H1 (cell line): ENCODE measurements at regions not wholly inside any gene's neighbourhood (a gene's known extent, or its start where the extent isn't known, plus 50 kb on each side); places are given as distances from the start of the nearest gene placed in this dataset.

Source experiments
- CTCF ChIA-PET: fragments of 300-600 bp; sonication (Branson Sonifier 250); formaldehyde crosslinking; loops from one replicate; lab custom pipeline; 2021; ENCODE audit not compliant: partially characterized antibody; lab: Charles Lee
- POLR2A ChIA-PET: fragments of 300-600 bp; sonication (Branson Sonifier 250); formaldehyde crosslinking; loops from one replicate; lab custom pipeline; 2021; ENCODE audit warnings: inconsistent platforms; ENCODE audit not compliant: partially characterized antibody; lab: Charles Lee
- DNase-seq, 2 experiments: peaks; one replicate each; pipeline versions ENCODE4 v3.0.0 to v3.0.0-alpha.2; 2010 to 2022; ENCODE audit warnings: low spot score in 2 of 2, low read depth in 1 of 2, mixed read lengths in 1 of 2
- FAIRE-seq: peaks from 2 replicates; lab custom pipeline; 2011; peaks lifted over from hg19 to GRCh38; lab: Jason Lieb, UNC
- H2AFZ ChIP-seq: 2 replicates; pipeline ENCODE4 v1.8.1; 2012; ENCODE audit warnings: low read length, inconsistent platforms
- H2AK5ac ChIP-seq: 2 replicates; pipeline ENCODE4 v1.6.1; 2013; ENCODE audit warnings: low read depth, low read length
- H2BK120ac ChIP-seq: replicated peaks from 2 replicates; pipeline ENCODE3; 2013; ENCODE audit warnings: low read depth, low read length, inconsistent platforms
- H2BK12ac ChIP-seq: 2 replicates; pipeline ENCODE4 v1.6.1; 2013; ENCODE audit warnings: low read depth, low read length
- H2BK15ac ChIP-seq: 2 replicates; pipeline ENCODE4 v1.6.1; 2013; ENCODE audit warnings: low read length
- H2BK20ac ChIP-seq: 2 replicates; pipeline ENCODE4 v1.6.1; 2013; ENCODE audit warnings: low read length
- H2BK5ac ChIP-seq: 2 replicates; pipeline ENCODE4 v1.6.1; 2013; ENCODE audit warnings: low read depth, low read length
- H3K14ac ChIP-seq: 2 replicates; pipeline ENCODE4 v1.6.1; 2013; ENCODE audit warnings: inconsistent platforms; ENCODE audit not compliant: insufficient read length
- H3K18ac ChIP-seq: 2 replicates; pipeline ENCODE4 v1.6.1; 2013; ENCODE audit warnings: low read length; ENCODE audit errors: extremely low read depth
- H3K23ac ChIP-seq: 2 replicates; pipeline ENCODE4 v1.6.1; 2013; ENCODE audit warnings: inconsistent platforms; ENCODE audit not compliant: insufficient read length
- H3K23me2 ChIP-seq: 2 replicates; pipeline ENCODE4 v1.6.1; 2013; ENCODE audit warnings: low read depth, low read length
- H3K27ac ChIP-seq: 2 replicates; pipeline ENCODE4 v1.6.1; 2011; ENCODE audit warnings: low read depth, low read length, inconsistent platforms
- H3K27me3 ChIP-seq, 4 experiments: replicated peaks in 1 of 4; 1 replicate in 1 of 4; 2 replicates in 3 of 4; pipeline versions ENCODE4 v1.6.1 to v1.8.1; 2011 to 2013; ENCODE audit warnings: low read length in 3 of 4, mild to moderate bottlenecking in 3 of 4, inconsistent platforms in 2 of 4, mixed read lengths in 2 of 4, moderate library complexity in 1 of 4; ENCODE audit not compliant: control insufficient read depth in 3 of 4, insufficient read depth in 3 of 4; ENCODE audit errors: extremely low read depth in 1 of 4
- H3K36me3 ChIP-seq, 4 experiments: 2 replicates each; pipeline versions ENCODE4 v1.6.1 to v1.8.1; 2011 to 2013; ENCODE audit warnings: mild to moderate bottlenecking in 4 of 4, low read length in 3 of 4, moderate library complexity in 2 of 4, control low read depth in 1 of 4, inconsistent platforms in 1 of 4; ENCODE audit not compliant: insufficient read depth in 4 of 4, control insufficient read depth in 2 of 4
- H3K4ac ChIP-seq: replicated peaks from 2 replicates; pipeline ENCODE3; 2013; ENCODE audit warnings: low read length, low read depth, mixed read lengths, inconsistent platforms; ENCODE audit not compliant: insufficient read length
- H3K4me1 ChIP-seq, 4 experiments: replicated peaks in 1 of 4; 1 replicate in 1 of 4; 2 replicates in 3 of 4; pipeline versions ENCODE4 v1.6.1 to v1.8.1; 2011 to 2013; ENCODE audit warnings: low read length in 3 of 4, inconsistent platforms in 2 of 4, mixed read lengths in 1 of 4; ENCODE audit not compliant: insufficient read depth in 4 of 4, control insufficient read depth in 3 of 4
- H3K4me2 ChIP-seq, 2 experiments: 2 replicates each; pipeline versions ENCODE4 v1.6.1 to v1.8.1; 2011 to 2013; ENCODE audit warnings: low read depth in 2 of 2, low read length in 2 of 2, control low read depth in 1 of 2, inconsistent platforms in 1 of 2, mild to moderate bottlenecking in 1 of 2; ENCODE audit not compliant: insufficient read depth in 1 of 2
- H3K4me3 ChIP-seq, 4 experiments: fragments of 200-600, 300-600 bp in 1 of 4; sonication (generic), shearing (Covaris generic), sonication (Bioruptor Twin) in 1 of 4; 2 replicates each; pipeline versions ENCODE4 v1.5.1 to v1.8.1; 2011 to 2016; ENCODE audit warnings: low read length in 4 of 4, low read depth in 3 of 4, control low read depth in 2 of 4, inconsistent platforms in 2 of 4, mild to moderate bottlenecking in 2 of 4, mixed read lengths in 1 of 4, moderate library complexity in 1 of 4; ENCODE audit not compliant: insufficient read depth in 2 of 4; ENCODE audit errors: extremely low read depth in 1 of 4
- H3K56ac ChIP-seq: replicated peaks from 2 replicates; pipeline ENCODE3; 2013; ENCODE audit warnings: low read depth, mild to moderate bottlenecking, mixed read lengths, low read length, inconsistent platforms; ENCODE audit not compliant: insufficient read length
- H3K79me1 ChIP-seq: 2 replicates; pipeline ENCODE4 v1.6.1; 2013; ENCODE audit warnings: low read depth, low read length, control low read depth
- H3K79me2 ChIP-seq, 2 experiments: 2 replicates each; pipeline versions ENCODE4 v1.6.1 to v1.8.1; 2012 to 2013; ENCODE audit warnings: low read length in 2 of 2, mild to moderate bottlenecking in 2 of 2, inconsistent platforms in 1 of 2; ENCODE audit not compliant: insufficient read depth in 2 of 2, control insufficient read depth in 1 of 2
- H3K9ac ChIP-seq, 4 experiments: replicated peaks in 1 of 4; 1 replicate in 1 of 4; 2 replicates in 3 of 4; pipeline versions ENCODE4 v1.6.1 to v1.8.1; 2011 to 2013; ENCODE audit warnings: low read depth in 3 of 4, low read length in 3 of 4, control low read depth in 2 of 4, mild to moderate bottlenecking in 2 of 4, moderate library complexity in 2 of 4, inconsistent platforms in 1 of 4; ENCODE audit errors: extremely low read depth in 1 of 4
- H3K9me3 ChIP-seq, 2 experiments: 2 replicates each; pipeline versions ENCODE4 v1.6.1 to v1.8.1; 2012 to 2013; ENCODE audit warnings: mild to moderate bottlenecking in 2 of 2, moderate library complexity in 2 of 2, control low read depth in 1 of 2, inconsistent platforms in 1 of 2, low read depth in 1 of 2, low read length in 1 of 2, mixed read lengths in 1 of 2; ENCODE audit not compliant: insufficient read depth in 2 of 2
- H4K20me1 ChIP-seq, 2 experiments: replicated peaks in 1 of 2; 2 replicates each; pipeline versions ENCODE3 to v1.8.1; 2011 to 2013; ENCODE audit warnings: inconsistent platforms in 2 of 2, low read length in 2 of 2, mild to moderate bottlenecking in 1 of 2; ENCODE audit not compliant: insufficient read depth in 2 of 2, control insufficient read depth in 1 of 2
- H4K5ac ChIP-seq: 2 replicates; pipeline ENCODE4 v1.6.1; 2013; ENCODE audit warnings: low read length, low read depth, mixed read lengths, inconsistent platforms; ENCODE audit not compliant: insufficient read length
- H4K8ac ChIP-seq: 2 replicates; pipeline ENCODE4 v1.8.0; 2013; ENCODE audit warnings: mild to moderate bottlenecking, moderate library complexity, low read length, inconsistent platforms; ENCODE audit not compliant: insufficient read depth; ENCODE audit errors: extremely low read depth
- H4K91ac ChIP-seq: replicated peaks from 2 replicates; pipeline ENCODE3; 2013; ENCODE audit warnings: low read length, mixed read lengths, inconsistent platforms; ENCODE audit not compliant: insufficient read length
- ASH2L ChIP-seq: fragments of 200-600, 300-600 bp; sonication (generic); IDR thresholded peaks from one replicate; pipeline ENCODE4 v1.7.1; 2017; ENCODE audit warnings: low read length
- JUN ChIP-seq: IDR thresholded peaks from 2 replicates; pipeline ENCODE4 v1.6.1; 2011; ENCODE audit warnings: low read depth, mild to moderate bottlenecking, improper control_type of control experiment, low read length
- JUND ChIP-seq: IDR thresholded peaks from 2 replicates; pipeline ENCODE4 v1.6.1; 2011; ENCODE audit warnings: mild to moderate bottlenecking, improper control_type of control experiment, low read length
- KDM5A ChIP-seq: fragments of 200-600 bp; IDR thresholded peaks from 2 replicates; pipeline ENCODE4 v1.7.1; 2012; ENCODE audit warnings: mild to moderate bottlenecking, low read length, inconsistent platforms, mixed read lengths
- MAX ChIP-seq: IDR thresholded peaks from 2 replicates; pipeline ENCODE4 v1.6.1; 2012; ENCODE audit warnings: inconsistent platforms
- PHF8 ChIP-seq: fragments of 200-600 bp; sonication (generic); conservative IDR thresholded peaks from 2 replicates; pipeline ENCODE4 v1.7.1; 2012; ENCODE audit warnings: low read depth, mild to moderate bottlenecking, inconsistent platforms, low read length, moderate library complexity
- RBBP5 ChIP-seq: IDR thresholded peaks from 2 replicates; pipeline ENCODE4 v1.7.1; 2012; ENCODE audit warnings: low read depth, mild to moderate bottlenecking, inconsistent platforms, low read length, moderate library complexity, borderline replicate concordance
- SP1 ChIP-seq: IDR thresholded peaks from 2 replicates; pipeline ENCODE4 v1.6.1; 2011; ENCODE audit warnings: low read depth, low read length
- SP4 ChIP-seq: IDR thresholded peaks from 2 replicates; pipeline ENCODE4 v1.6.1; 2012; ENCODE audit warnings: low read length, inconsistent platforms
- SUZ12 ChIP-seq: fragments of 200-600 bp; sonication (generic); IDR thresholded peaks from 2 replicates; pipeline ENCODE4 v1.6.1; 2012; ENCODE audit warnings: mild to moderate bottlenecking, inconsistent platforms, low read length, moderate library complexity, mixed read lengths
- TAF1 ChIP-seq: IDR thresholded peaks from 2 replicates; pipeline ENCODE4 v1.6.1; 2011; ENCODE audit warnings: mild to moderate bottlenecking, low read depth, low read length
- TAF7 ChIP-seq: optimal IDR thresholded peaks from 2 replicates; pipeline ENCODE3; 2011; ENCODE audit warnings: low read depth, mild to moderate bottlenecking, inconsistent platforms, low read length, moderate library complexity, borderline replicate concordance
- YY1 ChIP-seq: IDR thresholded peaks from 2 replicates; pipeline ENCODE4 v1.6.1; 2011; ENCODE audit warnings: low read depth, mild to moderate bottlenecking, low read length
- WGBS, 2 experiments: shearing (Covaris generic) in 1 of 2; methylation state at CpG; one replicate each; pipeline versions ENCODE4 v1.1.6 to v1.1.7; 2013 to 2015; ENCODE audit warnings: low lambda C conversion rate in 2 of 2, mixed read lengths in 2 of 2, inconsistent platforms in 1 of 2, low coverage in 1 of 2, missing lambda C conversion rate in 1 of 2; ENCODE audit not compliant: insufficient replicate concordance in 2 of 2, insufficient coverage in 1 of 2, insufficient read length in 1 of 2; ENCODE audit errors: extremely low coverage in 1 of 2, missing lambda C conversion rate in 1 of 2; 5-methylcytosine and 5-hydroxymethylcytosine counted together

- Histone ChIP-seq H3K4me2 (no peak overlapping the region), H2AFZ (no peak overlapping the region), H3K36me3 (no peaks in the 10 kb centered on the region), H3K4me1 (no peaks in the 10 kb centered on the region), H3K23ac (no peak overlapping the region), H4K8ac (no peak overlapping the region), H3K9ac (no peak overlapping the region), H2BK15ac (no peak overlapping the region), H2BK12ac (no peak overlapping the region), H3K18ac (no peak overlapping the region), H3K56ac (no peak overlapping the region), H4K91ac (no peak overlapping the region), H3K27me3 (no peaks in the 10 kb centered on the region), H2AK5ac (no peak overlapping the region), H3K4me3 (no peak overlapping the region), H2BK5ac (no peak overlapping the region), H4K5ac (no peak overlapping the region), H3K9me3 (no peaks in the 10 kb centered on the region), H2BK20ac (no peak overlapping the region), H3K23me2 (no peaks in the 10 kb centered on the region), H3K79me1 (no peaks in the 10 kb centered on the region), H3K79me2 (no peaks in the 10 kb centered on the region), H4K20me1 (no peaks in the 10 kb centered on the region), H2BK120ac (no peak overlapping the region), H3K4ac (no peak overlapping the region), H3K14ac (no peak overlapping the region), H3K27ac (no peak overlapping the region)
- DNase-seq (no peak), FAIRE-seq (no peak)
- ChIA-PET POLR2A (no interaction called here), CTCF (interaction anchor here (1.3 kb wide), 1 partner anchor 18 kb away, joined by 3 read pairs; no protein-coding TSS in a partner anchor)
- TF ChIP-seq SP1 (no peak), RBBP5 (no peak), JUN (no peak), ASH2L (no peak), SP4 (no peak), JUND (no peak), TAF7 (no peak), TAF1 (no peak), MAX (no peak), SUZ12 (no peak), YY1 (no peak), KDM5A (no peak), PHF8 (no peak)
- 91% methylated on average over 2 of the region's 2 CpGs; no CpG with 5 or more reads in 1 of the 2 experiments for WGBS, 2 experiments
Observed at GRCh38 chr3:5444253-5444652, 256.7 kb downstream of the EDEM1 start.
